SK-N-SH (cell line): ENCODE measurements at regions not wholly inside any gene's neighbourhood (a gene's known extent, or its start where the extent isn't known, plus 50 kb on each side); places are given as distances from the start of the nearest gene placed in this dataset.

Experiments
- CTCF ChIA-PET: fragments of 300-600, 350-600 bp; formaldehyde crosslinking; extraction: SDS; loops from one replicate; lab custom pipeline; 2021; lab: Yijun Ruan, JAX
- POLR2A ChIA-PET: fragments of 350-600 bp; sonication (Branson Sonifier 250); formaldehyde crosslinking; extraction: SDS; loops from one replicate; lab custom pipeline; 2020; ENCODE audit warnings: antibody characterized with exemption, inconsistent platforms; lab: Yijun Ruan, JAX
- DNase-seq: peaks from one replicate; pipeline ENCODE4 v3.0.0; 2012
- H2AFZ ChIP-seq: fragments of 200-600 bp; sonication (generic); 2 replicates; pipeline ENCODE4 v1.8.1; 2016; ENCODE audit warnings: antibody characterized with exemption, mild to moderate bottlenecking, low read depth
- H3F3A ChIP-seq: fragments of 200-600 bp; sonication (generic); replicated peaks from 2 replicates; pipeline ENCODE3; 2016; ENCODE audit warnings: antibody characterized with exemption, mild to moderate bottlenecking; ENCODE audit not compliant: insufficient read depth
- H3K27ac ChIP-seq, 2 experiments: fragments of 200-500 bp in 1 of 2; fragments of 200-600 bp in 1 of 2; sonication (Bioruptor generic) in 1 of 2; sonication (generic), shearing (Covaris generic) in 1 of 2; 2 replicates each; pipeline versions ENCODE4 v1.5.1 to v1.6.1; 2014 to 2016; ENCODE audit warnings: low read depth in 2 of 2, inconsistent platforms in 1 of 2, low read length in 1 of 2, mild to moderate bottlenecking in 1 of 2, mixed read lengths in 1 of 2
- H3K27me3 ChIP-seq: fragments of 200-600 bp; sonication (generic), shearing (Covaris generic); 2 replicates; pipeline ENCODE4 v1.6.1; 2016; ENCODE audit warnings: mixed run types; ENCODE audit not compliant: insufficient read depth
- H3K36me3 ChIP-seq, 2 experiments: fragments of 200-500 bp in 1 of 2; fragments of 200-600 bp in 1 of 2; sonication (Bioruptor generic) in 1 of 2; sonication (generic) in 1 of 2; replicated peaks in 1 of 2; 2 replicates each; pipeline versions ENCODE3 to v1.5.1; 2014 to 2016; ENCODE audit warnings: low read length in 1 of 2, mild to moderate bottlenecking in 1 of 2; ENCODE audit not compliant: insufficient read depth in 2 of 2, control insufficient read depth in 1 of 2
- H3K4me1 ChIP-seq, 2 experiments: fragments of 200-500 bp in 1 of 2; fragments of 200-600 bp in 1 of 2; sonication (Bioruptor generic) in 1 of 2; sonication (generic), shearing (Covaris generic) in 1 of 2; 2 replicates each; pipeline versions ENCODE4 v1.5.1 to v1.6.1; 2014 to 2016; ENCODE audit warnings: low read depth in 1 of 2, low read length in 1 of 2, mixed run types in 1 of 2; ENCODE audit not compliant: insufficient read depth in 2 of 2, control insufficient read depth in 1 of 2
- H3K4me2 ChIP-seq: fragments of 200-600 bp; sonication (generic), shearing (Covaris generic); 2 replicates; pipeline ENCODE4 v1.6.1; 2017; ENCODE audit warnings: mixed run types
- H3K4me3 ChIP-seq, 2 experiments: fragments of 200-500 bp in 1 of 2; fragments of 200-600 bp in 1 of 2; sonication (Bioruptor generic) in 1 of 2; sonication (generic), shearing (Covaris generic) in 1 of 2; 2 replicates each; pipeline versions ENCODE4 v1.5.1 to v1.8.1; 2014 to 2016; ENCODE audit warnings: low read depth in 2 of 2, inconsistent platforms in 1 of 2, low read length in 1 of 2, mild to moderate bottlenecking in 1 of 2, mixed read lengths in 1 of 2, moderate library complexity in 1 of 2
- H3K79me2 ChIP-seq: fragments of 200-600 bp; sonication (generic); 2 replicates; pipeline ENCODE4 v1.8.1; 2017; ENCODE audit warnings: mild to moderate bottlenecking; ENCODE audit not compliant: insufficient read depth
- H3K9ac ChIP-seq: fragments of 200-600 bp; sonication (generic); 2 replicates; pipeline ENCODE4 v1.6.1; 2017; ENCODE audit warnings: mixed run types
- H3K9me2 ChIP-seq: fragments of 200-600 bp; sonication (generic); 2 replicates; pipeline ENCODE4 v1.6.1; 2017; ENCODE audit warnings: mixed run types
- H3K9me3 ChIP-seq: fragments of 200-600 bp; sonication (generic); 2 replicates; pipeline ENCODE4 v1.6.1; 2017; ENCODE audit warnings: mixed run types, mild to moderate bottlenecking, moderate library complexity
- H4K20me1 ChIP-seq: fragments of 200-600 bp; sonication (generic); 2 replicates; pipeline ENCODE4 v1.6.1; 2017; ENCODE audit warnings: mild to moderate bottlenecking, mixed run types; ENCODE audit not compliant: insufficient read depth
- EP300 ChIP-seq, 2 experiments: IDR thresholded peaks; 2 replicates each; pipeline versions ENCODE4 v1.4.0 to v1.6.1; 2012; ENCODE audit warnings: borderline replicate concordance in 1 of 2, low read depth in 1 of 2, low read length in 1 of 2
- FOSL2 ChIP-seq: IDR thresholded peaks from 2 replicates; pipeline ENCODE4 v1.4.0; 2012; ENCODE audit warnings: low read depth, mild to moderate bottlenecking, moderate library complexity, borderline replicate concordance
- FOXJ3 ChIP-seq: sonication (generic); formaldehyde crosslinking; IDR thresholded peaks from 2 replicates; pipeline ENCODE4 v1.5.1; 2020; ENCODE audit warnings: mild to moderate bottlenecking, missing genetic modification reagents
- GABPA ChIP-seq: IDR thresholded peaks from 2 replicates; pipeline ENCODE4 v1.4.0; 2012; ENCODE audit warnings: low read depth, mild to moderate bottlenecking
- GATA2 ChIP-seq: sonication (generic); formaldehyde crosslinking; IDR thresholded peaks from 2 replicates; pipeline ENCODE4 v1.5.0; 2020; ENCODE audit warnings: mild to moderate bottlenecking, missing genetic modification reagents
- JUND ChIP-seq: IDR thresholded peaks from 2 replicates; pipeline ENCODE4 v1.4.0; 2012
- MEF2A ChIP-seq: IDR thresholded peaks from 2 replicates; pipeline ENCODE4 v1.4.0; 2012; ENCODE audit warnings: low read depth, borderline replicate concordance
- NFIC ChIP-seq: IDR thresholded peaks from 2 replicates; pipeline ENCODE4 v1.4.0; 2012; ENCODE audit warnings: borderline replicate concordance
- POLR2AphosphoS5 ChIP-seq: IDR thresholded peaks from 2 replicates; pipeline ENCODE4 v1.6.1; 2012; ENCODE audit warnings: low read depth, low read length
- RAD21 ChIP-seq: IDR thresholded peaks from 2 replicates; pipeline ENCODE4 v1.6.1; 2012; ENCODE audit warnings: mild to moderate bottlenecking, low read length
- RCOR1 ChIP-seq: fragments of 150-350 bp; IDR thresholded peaks from 2 replicates; pipeline ENCODE4 v1.6.1; 2017; ENCODE audit warnings: antibody characterized with exemption, low read length
- RFX5 ChIP-seq: IDR thresholded peaks from 2 replicates; pipeline ENCODE4 v1.6.1; 2012; ENCODE audit warnings: mild to moderate bottlenecking, improper control_type of control experiment, low read length
- SIN3A ChIP-seq: IDR thresholded peaks from 2 replicates; pipeline ENCODE4 v1.6.1; 2012; ENCODE audit warnings: low read depth, mild to moderate bottlenecking, low read length, moderate library complexity, borderline replicate concordance
- SMC3 ChIP-seq: IDR thresholded peaks from 2 replicates; pipeline ENCODE4 v1.6.1; 2012; ENCODE audit warnings: low read depth, low read length, improper control_type of control experiment
- TCF12 ChIP-seq: IDR thresholded peaks from 2 replicates; pipeline ENCODE4 v1.4.0; 2012
- TEAD4 ChIP-seq: IDR thresholded peaks from 2 replicates; pipeline ENCODE4 v1.4.0; 2012; ENCODE audit warnings: mild to moderate bottlenecking, borderline replicate concordance; ENCODE audit not compliant: insufficient read depth
- WGBS: methylation state at CpG from one replicate; pipeline ENCODE4 v1.1.6; 2017; ENCODE audit warnings: low lambda C conversion rate; 5-methylcytosine and 5-hydroxymethylcytosine counted together
- TF ChIP-seq, protein P1 (sequence below): IDR thresholded peaks from 2 replicates; pipeline ENCODE4; 2012
- TF ChIP-seq, protein P2 (sequence below): IDR thresholded peaks from 2 replicates; pipeline ENCODE4 v1.4.0; 2012; ENCODE audit warnings: low read depth
- TF ChIP-seq, protein P3 (sequence below): fragments of 150-350 bp; IDR thresholded peaks from 2 replicates; pipeline ENCODE4 v1.6.1; 2016; ENCODE audit warnings: mild to moderate bottlenecking, low read depth, low read length
- TF ChIP-seq, protein P4 (sequence below): IDR thresholded peaks from 2 replicates; pipeline ENCODE4 v1.6.1; 2012; ENCODE audit warnings: mild to moderate bottlenecking, low read depth, low read length, moderate library complexity

DNA sequence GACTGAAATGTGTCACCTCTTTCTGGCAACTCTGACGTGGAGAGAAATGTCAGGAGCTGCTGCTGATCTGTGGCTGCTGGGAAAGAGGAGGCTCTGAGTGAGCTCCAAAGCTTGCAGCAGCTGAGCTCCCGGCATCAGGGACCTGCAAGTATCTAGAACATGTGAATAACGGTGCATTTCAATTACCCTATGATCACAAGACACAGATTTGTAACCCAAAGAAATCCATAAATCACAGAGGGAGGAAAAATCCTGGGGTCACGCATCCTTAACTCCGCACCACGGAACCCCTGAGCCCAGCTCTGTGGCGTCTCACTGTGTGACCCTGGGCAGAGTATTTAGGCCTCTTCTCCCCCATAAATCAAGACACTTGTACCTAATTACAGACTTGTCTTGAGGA is 139.8 kb downstream of the IRX2 start:
- Histone ChIP-seq H3K9me2 (no peaks in the 10 kb centered on the region), H3K9ac (no peak overlapping the region), H3K27me3 (no peaks in the 10 kb centered on the region; the same call in 1 of the 2 replicates), H3K4me1 (no peaks in the 10 kb centered on the region), H3K9me3 (no peaks in the 10 kb centered on the region), H3K4me3 (no peak overlapping the region), H4K20me1 (no peaks in the 10 kb centered on the region), H3K79me2 (no peaks in the 10 kb centered on the region), H3K27ac (no peak overlapping the region), H3K4me2 (no peak overlapping the region), H3F3A (no peaks in the 10 kb centered on the region), H2AFZ (no peak overlapping the region), H3K36me3 (no peaks in the 10 kb centered on the region)
- 6% methylated on average over 7 of the region's 7 CpGs for WGBS
- DNase-seq: no peak
- ChIA-PET CTCF (no interaction called here), POLR2A (no interaction called here)
- no peak for TF ChIP-seq FOXJ3 (CRISPR knock-in tag)
- TF ChIP-seq JUND: no peak
- no peak for TF ChIP-seq RCOR1
- no peak for TF ChIP-seq MEF2A
- TF ChIP-seq TEAD4: no peak
- TF ChIP-seq POLR2AphosphoS5: no peak
- TF ChIP-seq, protein P1, sequence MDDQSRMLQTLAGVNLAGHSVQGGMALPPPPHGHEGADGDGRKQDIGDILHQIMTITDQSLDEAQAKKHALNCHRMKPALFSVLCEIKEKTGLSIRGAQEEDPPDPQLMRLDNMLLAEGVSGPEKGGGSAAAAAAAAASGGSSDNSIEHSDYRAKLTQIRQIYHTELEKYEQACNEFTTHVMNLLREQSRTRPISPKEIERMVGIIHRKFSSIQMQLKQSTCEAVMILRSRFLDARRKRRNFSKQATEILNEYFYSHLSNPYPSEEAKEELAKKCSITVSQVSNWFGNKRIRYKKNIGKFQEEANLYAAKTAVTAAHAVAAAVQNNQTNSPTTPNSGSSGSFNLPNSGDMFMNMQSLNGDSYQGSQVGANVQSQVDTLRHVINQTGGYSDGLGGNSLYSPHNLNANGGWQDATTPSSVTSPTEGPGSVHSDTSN: no peak
- TF ChIP-seq, protein P2, sequence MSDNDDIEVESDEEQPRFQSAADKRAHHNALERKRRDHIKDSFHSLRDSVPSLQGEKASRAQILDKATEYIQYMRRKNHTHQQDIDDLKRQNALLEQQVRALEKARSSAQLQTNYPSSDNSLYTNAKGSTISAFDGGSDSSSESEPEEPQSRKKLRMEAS: no peak
- TF ChIP-seq RAD21: no peak
- TF ChIP-seq NFIC: no peak

DNA sequence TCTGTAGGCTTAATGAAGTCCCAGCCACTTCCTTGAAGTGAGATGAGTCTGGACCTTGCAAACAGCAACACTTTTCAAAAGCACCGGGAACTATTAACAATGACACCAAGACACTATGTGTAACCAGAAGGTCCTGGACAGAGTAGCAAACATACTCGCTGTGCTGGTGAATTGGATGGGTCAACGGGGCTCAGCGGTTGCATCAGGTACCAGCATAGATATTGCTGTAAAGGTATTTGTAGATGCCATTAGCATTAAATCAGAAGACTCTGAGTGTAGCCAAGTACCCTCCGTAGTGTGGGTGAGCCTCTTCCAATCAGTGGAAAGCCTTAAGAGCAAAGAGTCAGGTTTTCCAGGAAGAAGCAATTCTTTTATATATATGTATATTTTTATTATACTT is 140.5 kb downstream of the IRX2 start:
- DNase-seq: no peak
- POLR2A ChIA-PET: no interaction called here
- H3K9me2 ChIP-seq: no peaks in the 10 kb centered on the region
- no peaks in the 10 kb centered on the region for H3K9me3 ChIP-seq
- H3K4me3 ChIP-seq: no peak overlapping the region
- no peak overlapping the region for H2AFZ ChIP-seq
- no peaks in the 10 kb centered on the region for H3K79me2 ChIP-seq
- TF ChIP-seq NFIC (no peak), JUND (no peak), FOXJ3 (CRISPR knock-in tag) (no peak), GABPA (no peak), TCF12 (no peak), RAD21 (no peak), EP300 (IDR thresholded peaks at IDR 0.05; ENCODE audit: borderline replicate concordance in 1 of 2, low read depth in 1 of 2, low read length in 1 of 2) (no peak), RFX5 (no peak), FOSL2 (no peak), MEF2A (no peak), SIN3A (no peak), SMC3 (no peak), GATA2 (CRISPR knock-in tag) (no peak)
- TF ChIP-seq, protein P2: no peak
- TF ChIP-seq, protein P3, sequence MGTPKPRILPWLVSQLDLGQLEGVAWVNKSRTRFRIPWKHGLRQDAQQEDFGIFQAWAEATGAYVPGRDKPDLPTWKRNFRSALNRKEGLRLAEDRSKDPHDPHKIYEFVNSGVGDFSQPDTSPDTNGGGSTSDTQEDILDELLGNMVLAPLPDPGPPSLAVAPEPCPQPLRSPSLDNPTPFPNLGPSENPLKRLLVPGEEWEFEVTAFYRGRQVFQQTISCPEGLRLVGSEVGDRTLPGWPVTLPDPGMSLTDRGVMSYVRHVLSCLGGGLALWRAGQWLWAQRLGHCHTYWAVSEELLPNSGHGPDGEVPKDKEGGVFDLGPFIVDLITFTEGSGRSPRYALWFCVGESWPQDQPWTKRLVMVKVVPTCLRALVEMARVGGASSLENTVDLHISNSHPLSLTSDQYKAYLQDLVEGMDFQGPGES: no peak
- TF ChIP-seq, protein P4, sequence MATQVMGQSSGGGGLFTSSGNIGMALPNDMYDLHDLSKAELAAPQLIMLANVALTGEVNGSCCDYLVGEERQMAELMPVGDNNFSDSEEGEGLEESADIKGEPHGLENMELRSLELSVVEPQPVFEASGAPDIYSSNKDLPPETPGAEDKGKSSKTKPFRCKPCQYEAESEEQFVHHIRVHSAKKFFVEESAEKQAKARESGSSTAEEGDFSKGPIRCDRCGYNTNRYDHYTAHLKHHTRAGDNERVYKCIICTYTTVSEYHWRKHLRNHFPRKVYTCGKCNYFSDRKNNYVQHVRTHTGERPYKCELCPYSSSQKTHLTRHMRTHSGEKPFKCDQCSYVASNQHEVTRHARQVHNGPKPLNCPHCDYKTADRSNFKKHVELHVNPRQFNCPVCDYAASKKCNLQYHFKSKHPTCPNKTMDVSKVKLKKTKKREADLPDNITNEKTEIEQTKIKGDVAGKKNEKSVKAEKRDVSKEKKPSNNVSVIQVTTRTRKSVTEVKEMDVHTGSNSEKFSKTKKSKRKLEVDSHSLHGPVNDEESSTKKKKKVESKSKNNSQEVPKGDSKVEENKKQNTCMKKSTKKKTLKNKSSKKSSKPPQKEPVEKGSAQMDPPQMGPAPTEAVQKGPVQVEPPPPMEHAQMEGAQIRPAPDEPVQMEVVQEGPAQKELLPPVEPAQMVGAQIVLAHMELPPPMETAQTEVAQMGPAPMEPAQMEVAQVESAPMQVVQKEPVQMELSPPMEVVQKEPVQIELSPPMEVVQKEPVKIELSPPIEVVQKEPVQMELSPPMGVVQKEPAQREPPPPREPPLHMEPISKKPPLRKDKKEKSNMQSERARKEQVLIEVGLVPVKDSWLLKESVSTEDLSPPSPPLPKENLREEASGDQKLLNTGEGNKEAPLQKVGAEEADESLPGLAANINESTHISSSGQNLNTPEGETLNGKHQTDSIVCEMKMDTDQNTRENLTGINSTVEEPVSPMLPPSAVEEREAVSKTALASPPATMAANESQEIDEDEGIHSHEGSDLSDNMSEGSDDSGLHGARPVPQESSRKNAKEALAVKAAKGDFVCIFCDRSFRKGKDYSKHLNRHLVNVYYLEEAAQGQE: no peak
- TF ChIP-seq, all 33 proteins: peak for 0
- CTCF ChIA-PET: no interaction called here
- no peak overlapping the region for H3K27ac ChIP-seq
- H3K27me3 ChIP-seq: no peaks in the 10 kb centered on the region; the same call in 1 of the 2 replicates
- no peak overlapping the region for H3K4me2 ChIP-seq
- H3K9ac ChIP-seq: no peak overlapping the region
- 2% methylated on average over 5 of the region's 5 CpGs for WGBS
- no peaks in the 10 kb centered on the region for H3F3A ChIP-seq
- H3K36me3 ChIP-seq: no peaks in the 10 kb centered on the region
- H4K20me1 ChIP-seq: no peaks in the 10 kb centered on the region
- H3K4me1 ChIP-seq: no peaks in the 10 kb centered on the region
